ENCODE measurements at regions not wholly inside any gene's neighbourhood (a gene's known extent, or its start where the extent isn't known, plus 50 kb on each side); places are given as distances from the start of the nearest gene placed in this dataset.
A peak's percentile ranks its signal among the peaks of the same experiment; 100 is the strongest.

- no peaks in the 10 kb centered on the region for H3K27me3 ChIP-seq
- no peak overlapping the region for H3K27ac ChIP-seq
- WGBS, 2 donors: 56 to 74% methylated on average over 3 of the region's 3 CpGs
- TF ChIP-seq, protein P1, sequence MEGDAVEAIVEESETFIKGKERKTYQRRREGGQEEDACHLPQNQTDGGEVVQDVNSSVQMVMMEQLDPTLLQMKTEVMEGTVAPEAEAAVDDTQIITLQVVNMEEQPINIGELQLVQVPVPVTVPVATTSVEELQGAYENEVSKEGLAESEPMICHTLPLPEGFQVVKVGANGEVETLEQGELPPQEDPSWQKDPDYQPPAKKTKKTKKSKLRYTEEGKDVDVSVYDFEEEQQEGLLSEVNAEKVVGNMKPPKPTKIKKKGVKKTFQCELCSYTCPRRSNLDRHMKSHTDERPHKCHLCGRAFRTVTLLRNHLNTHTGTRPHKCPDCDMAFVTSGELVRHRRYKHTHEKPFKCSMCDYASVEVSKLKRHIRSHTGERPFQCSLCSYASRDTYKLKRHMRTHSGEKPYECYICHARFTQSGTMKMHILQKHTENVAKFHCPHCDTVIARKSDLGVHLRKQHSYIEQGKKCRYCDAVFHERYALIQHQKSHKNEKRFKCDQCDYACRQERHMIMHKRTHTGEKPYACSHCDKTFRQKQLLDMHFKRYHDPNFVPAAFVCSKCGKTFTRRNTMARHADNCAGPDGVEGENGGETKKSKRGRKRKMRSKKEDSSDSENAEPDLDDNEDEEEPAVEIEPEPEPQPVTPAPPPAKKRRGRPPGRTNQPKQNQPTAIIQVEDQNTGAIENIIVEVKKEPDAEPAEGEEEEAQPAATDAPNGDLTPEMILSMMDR (IDR thresholded peaks at IDR 0.05): no peak
- no peak overlapping the region for H3K4me3 ChIP-seq
- DNase-seq (no peak), FAIRE-seq (no peak), ATAC-seq (no peak)
- H3K9me3 ChIP-seq: no peaks in the 10 kb centered on the region
- intact Hi-C loops (cut with DNase I): no loop called here
- H3K4me1 ChIP-seq: no peaks in the 10 kb centered on the region
- no peaks in the 10 kb centered on the region for H3K36me3 ChIP-seq
These were observed 838.1 kb downstream of the TBL1XR1 start for GRCh38 chr3:176359211-176359610.

GRCh38 chr3:176357891-176358290, 839.4 kb downstream of the TBL1XR1 start:
- TF ChIP-seq, protein P1 (IDR thresholded peaks at IDR 0.05): no peak
- H3K4me3 ChIP-seq: no peak overlapping the region
- ATAC-seq (no peak), DNase-seq (no peak), FAIRE-seq (peak; percentile 45)
- intact Hi-C loops (cut with DNase I): no loop called here
- no peaks in the 10 kb centered on the region for H3K27me3 ChIP-seq
- no peaks in the 10 kb centered on the region for H3K36me3 ChIP-seq
- no peaks in the 10 kb centered on the region for H3K4me1 ChIP-seq
- no peaks in the 10 kb centered on the region for H3K9me3 ChIP-seq
- H3K27ac ChIP-seq: no peak overlapping the region

DNA sequence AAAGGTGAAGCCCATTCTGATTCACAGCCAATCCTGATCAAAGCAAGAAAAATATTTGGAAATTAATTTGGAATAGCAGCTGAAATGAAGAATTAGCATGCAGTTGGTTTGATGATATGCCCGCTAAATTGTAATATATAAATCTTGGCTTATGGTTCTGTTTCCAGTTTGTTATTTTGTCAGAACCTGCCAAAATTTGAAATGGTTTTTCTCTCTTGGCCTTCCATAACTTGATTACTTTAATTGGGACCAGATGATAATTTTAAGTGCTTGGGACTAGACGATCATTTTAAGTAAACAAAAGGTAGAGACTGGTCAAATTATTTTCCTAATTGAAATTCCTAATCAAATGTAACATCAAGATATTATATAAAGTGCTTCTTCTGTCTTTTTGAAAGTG, 842.4 kb downstream of the TBL1XR1 start:
- H3K4me1 ChIP-seq: no peaks in the 10 kb centered on the region
- H3K27ac ChIP-seq: no peak overlapping the region
- 51 to 62% methylated on average over 2 of the region's 2 CpGs for WGBS, 2 donors
- no peak for ATAC-seq
- H3K36me3 ChIP-seq: no peaks in the 10 kb centered on the region
- TF ChIP-seq, protein P1 (IDR thresholded peaks at IDR 0.05): no peak
- DNase-seq: no peak
- H3K9me3 ChIP-seq: no peaks in the 10 kb centered on the region
- H3K27me3 ChIP-seq: no peaks in the 10 kb centered on the region
- H3K4me3 ChIP-seq: no peak overlapping the region
- intact Hi-C loops (cut with DNase I): no loop called here
- FAIRE-seq: no peak

DNA sequence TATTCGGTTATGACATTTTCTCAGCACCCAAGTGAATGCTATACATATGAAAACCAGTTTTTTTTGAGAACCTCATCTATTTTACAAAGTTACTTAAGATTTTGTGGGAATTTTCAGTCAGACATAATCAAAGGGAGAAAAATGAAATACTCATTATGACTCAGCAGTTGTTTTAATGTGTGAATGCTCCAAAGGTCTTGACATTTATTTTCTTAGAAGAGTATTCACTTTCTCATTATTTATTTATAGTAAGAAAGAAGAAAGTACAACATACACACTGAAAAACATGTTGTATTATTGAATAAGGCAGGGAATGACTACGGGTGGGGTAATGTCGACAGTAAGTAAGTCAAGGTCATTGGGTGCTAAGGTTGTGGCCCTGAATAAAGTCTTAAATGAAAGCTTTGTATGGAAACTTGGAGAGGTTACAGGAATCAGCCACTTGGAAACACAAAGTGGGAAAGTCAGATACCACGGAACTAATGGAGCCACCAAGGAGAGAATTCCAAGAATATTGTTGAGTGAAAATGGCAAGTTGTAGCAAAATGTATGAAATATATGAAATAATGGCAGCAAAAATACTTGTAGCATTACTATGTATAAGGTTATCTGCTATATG, 844.5 kb downstream of the TBL1XR1 start:
- no peaks in the 10 kb centered on the region for H3K4me1 ChIP-seq
- no peak overlapping the region for H3K4me3 ChIP-seq
- H3K9me3 ChIP-seq: no peaks in the 10 kb centered on the region
- DNase-seq (no peak), ATAC-seq (no peak), FAIRE-seq (no peak)
- no peak overlapping the region for H3K27ac ChIP-seq
- H3K27me3 ChIP-seq: no peaks in the 10 kb centered on the region
- intact Hi-C loops (cut with DNase I): no loop called here
- H3K36me3 ChIP-seq: no peaks in the 10 kb centered on the region
- TF ChIP-seq, protein P1 (IDR thresholded peaks at IDR 0.05): no peak
- WGBS, 2 donors: 41 to 43% methylated on average over 4 of the region's 4 CpGs

DNA sequence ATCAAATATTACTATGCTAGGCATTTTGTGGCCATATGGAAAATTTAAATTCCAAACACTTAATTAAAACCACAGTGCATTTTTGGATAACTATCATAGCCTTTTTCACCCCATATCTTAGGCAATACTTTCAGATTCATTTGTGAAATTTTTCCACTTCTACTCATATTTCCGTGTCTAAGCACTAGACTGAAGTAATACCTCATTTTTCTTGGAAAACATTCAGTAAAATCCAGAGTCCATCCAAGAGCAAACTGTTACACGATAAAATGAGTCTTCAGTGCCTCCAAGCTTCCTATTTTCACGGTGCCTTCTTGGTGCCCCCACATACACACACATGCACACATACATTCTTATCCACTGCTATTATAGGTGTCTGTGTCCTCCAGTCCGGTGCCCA, 845.9 kb downstream of the TBL1XR1 start:
- Histone ChIP-seq H3K27me3 (no peaks in the 10 kb centered on the region), H3K4me3 (no peak overlapping the region), H3K27ac (no peak overlapping the region), H3K9me3 (no peaks in the 10 kb centered on the region), H3K36me3 (no peaks in the 10 kb centered on the region), H3K4me1 (no peaks in the 10 kb centered on the region)
- intact Hi-C loops (cut with DNase I): no loop called here
- 60 to 68% methylated on average over 4 of the region's 4 CpGs for WGBS, 2 donors
- ATAC-seq (no peak), DNase-seq (no peak), FAIRE-seq (no peak)
- TF ChIP-seq, protein P1 (IDR thresholded peaks at IDR 0.05): no peak
